Common myeloid progenitor, CD34-positive (primary cell): ENCODE measurements at regions not wholly inside any gene's neighbourhood (a gene's known extent, or its start where the extent isn't known, plus 50 kb on each side); places are given as distances from the start of the nearest gene placed in this dataset.

Experiments
- CTCF ChIA-PET: fragments of 350-600 bp; sonication (Branson Sonifier 250); formaldehyde crosslinking; loops from one replicate; lab custom pipeline; 2021; ENCODE audit warnings: antibody characterized with exemption; lab: Charles Lee
- POLR2A ChIA-PET: fragments of 350-600 bp; sonication (Branson Sonifier 250); formaldehyde crosslinking; loops from one replicate; lab custom pipeline; 2021; ENCODE audit warnings: antibody characterized with exemption; lab: Charles Lee
- DNase-seq, 3 donors: peaks; one replicate each; pipeline versions ENCODE4 v3.0.0 to v3.0.0-alpha.2; 2013
- H3K27ac ChIP-seq, 2 experiments: 1 replicate in 1 of 2; 2 replicates in 1 of 2; pipeline ENCODE4 v1.7.0; 2013; ENCODE audit warnings: inconsistent platforms in 2 of 2, low read length in 2 of 2, mild to moderate bottlenecking in 2 of 2, low read depth in 1 of 2, moderate library complexity in 1 of 2; ENCODE audit not compliant: severe bottlenecking in 2 of 2, insufficient read depth in 1 of 2, poor library complexity in 1 of 2
- H3K27me3 ChIP-seq, 5 experiments: replicated peaks in 2 of 5; 1 replicate in 3 of 5; 2 replicates in 2 of 5; pipeline versions ENCODE4 v1.6.1 to v1.7.0; 2013; ENCODE audit warnings: low read length in 4 of 5, mild to moderate bottlenecking in 2 of 5, moderate library complexity in 2 of 5, inconsistent platforms in 1 of 5; ENCODE audit not compliant: insufficient read depth in 5 of 5, control insufficient read depth in 4 of 5
- H3K36me3 ChIP-seq, 4 experiments: 1 replicate in 2 of 4; 2 replicates in 2 of 4; pipeline versions ENCODE4 v1.6.1 to v1.7.0; 2013; ENCODE audit warnings: low read length in 3 of 4, control low read depth in 1 of 4, mild to moderate bottlenecking in 1 of 4; ENCODE audit not compliant: control insufficient read depth in 4 of 4, insufficient read depth in 4 of 4
- H3K4me1 ChIP-seq, 4 experiments: 1 replicate in 3 of 4; 2 replicates in 1 of 4; pipeline versions ENCODE4 v1.6.1 to v1.7.1; 2013; ENCODE audit warnings: low read length in 3 of 4, mild to moderate bottlenecking in 3 of 4, control low read depth in 1 of 4, inconsistent platforms in 1 of 4, moderate library complexity in 1 of 4; ENCODE audit not compliant: control insufficient read depth in 4 of 4, insufficient read depth in 4 of 4; ENCODE audit errors: control extremely low read depth in 1 of 4
- H3K4me3 ChIP-seq, 7 experiments: 1 replicate in 4 of 7; 2 replicates in 3 of 7; pipeline versions ENCODE4 v1.5.1 to v1.7.0; 2013; ENCODE audit warnings: mild to moderate bottlenecking in 7 of 7, low read length in 6 of 7, moderate library complexity in 6 of 7, inconsistent platforms in 2 of 7, low read depth in 2 of 7, control low read depth in 1 of 7; ENCODE audit not compliant: insufficient read depth in 4 of 7, control insufficient read depth in 1 of 7; ENCODE audit errors: extremely low read depth in 1 of 7
- H3K9me3 ChIP-seq, 5 experiments: 1 replicate in 4 of 5; 2 replicates in 1 of 5; pipeline versions ENCODE4 v1.6.1 to v1.7.1; 2013; ENCODE audit warnings: low read length in 4 of 5, mild to moderate bottlenecking in 2 of 5, inconsistent platforms in 1 of 5, low read depth in 1 of 5, moderate library complexity in 1 of 5; ENCODE audit not compliant: control insufficient read depth in 4 of 5, insufficient read depth in 2 of 5; ENCODE audit errors: control extremely low read depth in 1 of 5
- WGBS: methylation state at CpG from one replicate; pipeline ENCODE4 v1.1.5; 2013; ENCODE audit not compliant: insufficient coverage; 5-methylcytosine and 5-hydroxymethylcytosine counted together

GRCh38 chr22:26894362-26894761 is 237.0 kb downstream of the MIAT start:
- ChIA-PET CTCF (no interaction called here), POLR2A (no interaction called here)
- no peaks in the 10 kb centered on the region for H3K36me3 ChIP-seq
- DNase-seq, result no peak
- H3K27ac ChIP-seq, result no peak overlapping the region
- H3K4me3 ChIP-seq, result no peak overlapping the region
- no peaks in the 10 kb centered on the region for H3K4me1 ChIP-seq
- H3K9me3 ChIP-seq, result peaks cover 0 to 6% (median 0%) of the 10 kb centered on the region in 5 experiments
- 95% methylated on average over 1 of the region's 5 CpGs for WGBS
- peaks cover under 1 to 43% (median 22%) of the 10 kb centered on the region in 5 experiments for H3K27me3 ChIP-seq

GRCh38 chr22:26894766-26895485 is 237.5 kb downstream of the MIAT start:
- POLR2A ChIA-PET, result no interaction called here
- Histone ChIP-seq H3K27ac (no peak overlapping the region), H3K9me3 (peaks cover 0 to 6% (median 0%) of the 10 kb centered on the region in 5 experiments), H3K4me1 (no peaks in the 10 kb centered on the region), H3K4me3 (no peak overlapping the region), H3K27me3 (peaks cover 2 to 49% (median 21%) of the 10 kb centered on the region in 5 experiments), H3K36me3 (no peaks in the 10 kb centered on the region)
- no peak for DNase-seq
- 92% methylated on average over 2 of the region's 5 CpGs for WGBS
- CTCF ChIA-PET, result no interaction called here

GRCh38 chr22:26897384-26897783 is 240.0 kb downstream of the MIAT start:
- CTCF ChIA-PET, result no interaction called here
- Histone ChIP-seq H3K4me1 (no peaks in the 10 kb centered on the region), H3K36me3 (no peaks in the 10 kb centered on the region), H3K4me3 (no peak overlapping the region), H3K9me3 (peaks cover 0 to 6% (median 0%) of the 10 kb centered on the region in 5 experiments), H3K27me3 (peaks cover 5 to 63% (median 23%) of the 10 kb centered on the region in 5 experiments), H3K27ac (no peak overlapping the region)
- 83% methylated on average over 1 of the region's 1 CpG for WGBS
- no peak for DNase-seq
- POLR2A ChIA-PET, result no interaction called here

GRCh38 chr22:26898946-26899605 is 241.7 kb downstream of the MIAT start:
- H3K9me3 ChIP-seq, result peaks cover 0 to 6% (median 0%) of the 10 kb centered on the region in 5 experiments
- CTCF ChIA-PET, result interaction anchor here (0.8 kb wide), 1 partner anchor 47 kb away, joined by 3 read pairs; no protein-coding TSS in a partner anchor
- 98% methylated on average over 8 of the region's 8 CpGs for WGBS
- H3K27ac ChIP-seq, result no peak overlapping the region
- H3K36me3 ChIP-seq, result no peaks in the 10 kb centered on the region
- DNase-seq, result no peak
- H3K27me3 ChIP-seq, result peaks cover 5 to 60% (median 14%) of the 10 kb centered on the region in 5 experiments
- POLR2A ChIA-PET, result interaction anchor here (0.6 kb wide), 1 partner anchor 1671 kb away, joined by 3 read pairs; no protein-coding TSS in a partner anchor
- H3K4me1 ChIP-seq, result peaks cover 0 to 6% (median 3%) of the 10 kb centered on the region in 4 experiments
- H3K4me3 ChIP-seq, result no peak overlapping the region

- Histone ChIP-seq H3K27ac (no peak overlapping the region), H3K4me1 (peaks cover 0 to 6% (median 3%) of the 10 kb centered on the region in 4 experiments), H3K4me3 (no peak overlapping the region), H3K27me3 (peaks cover 5 to 77% (median 23%) of the 10 kb centered on the region in 5 experiments), H3K9me3 (peaks cover 0 to 6% (median 0%) of the 10 kb centered on the region in 5 experiments), H3K36me3 (no peaks in the 10 kb centered on the region)
- ChIA-PET POLR2A (no interaction called here), CTCF (no interaction called here)
- DNase-seq, result no peak
- WGBS, result 68% methylated on average over 3 of the region's 5 CpGs
Measured at GRCh38 chr22:26900787-26901186, 243.4 kb downstream of the MIAT start.

GRCh38 chr22:26901198-26901816 is 243.9 kb downstream of the MIAT start:
- Histone ChIP-seq H3K4me1 (peaks cover 0 to 6% (median 3%) of the 10 kb centered on the region in 4 experiments), H3K27ac (no peak overlapping the region), H3K36me3 (no peaks in the 10 kb centered on the region), H3K27me3 (peaks cover 5 to 82% (median 23%) of the 10 kb centered on the region in 5 experiments), H3K9me3 (peaks cover 0 to 6% (median 0%) of the 10 kb centered on the region in 5 experiments), H3K4me3 (no peak overlapping the region)
- WGBS, result 76% methylated on average over 20 of the region's 20 CpGs
- POLR2A ChIA-PET, result no interaction called here
- CTCF ChIA-PET, result no interaction called here
- DNase-seq, result no peak
